Esophagus squamous epithelium (tissue), 4 donors: ENCODE measurements at regions not wholly inside any gene's neighbourhood (a gene's known extent, or its start where the extent isn't known, plus 50 kb on each side); places are given as distances from the start of the nearest gene placed in this dataset.

Source experiments
- POLR2A ChIP-seq, 4 donors: fragments of 450-650 bp; IDR thresholded peaks; one replicate each; pipeline ENCODE4 v1.6.1; 2017; ENCODE audit warnings: antibody characterized with exemption in 4 of 4, mild to moderate bottlenecking in 4 of 4, moderate library complexity in 3 of 4
- TF ChIP-seq, protein P1 (sequence below), 6 experiments: fragments of 450-650 bp in 4 of 6; fragments of 200-600 bp in 2 of 6; sonication (generic) in 2 of 6; IDR thresholded peaks; one replicate each; pipeline ENCODE4 v1.5.1; 2016 to 2019; ENCODE audit warnings: antibody characterized with exemption in 6 of 6, mild to moderate bottlenecking in 4 of 6, moderate library complexity in 4 of 6

DNA sequence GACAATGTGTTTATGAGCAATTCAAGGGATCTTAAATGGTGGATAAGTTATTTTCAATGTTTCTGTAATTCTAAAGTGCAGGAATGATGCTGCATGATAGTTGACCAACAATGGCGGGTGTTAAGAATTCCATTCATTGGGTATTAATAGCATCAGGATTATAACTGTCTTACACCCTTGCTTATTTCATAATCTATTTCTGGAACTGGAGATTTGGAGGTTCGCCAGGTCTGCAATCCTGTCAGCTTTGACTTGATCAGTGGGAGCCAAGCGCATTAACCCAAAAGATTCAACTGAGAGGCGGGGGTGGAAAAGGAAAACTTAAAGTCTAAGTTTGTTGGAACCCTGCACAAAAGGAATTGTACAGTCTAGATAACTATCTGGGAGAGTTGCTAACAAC is 114.9 kb upstream of the ZEB1 start:
- TF ChIP-seq, protein P1, sequence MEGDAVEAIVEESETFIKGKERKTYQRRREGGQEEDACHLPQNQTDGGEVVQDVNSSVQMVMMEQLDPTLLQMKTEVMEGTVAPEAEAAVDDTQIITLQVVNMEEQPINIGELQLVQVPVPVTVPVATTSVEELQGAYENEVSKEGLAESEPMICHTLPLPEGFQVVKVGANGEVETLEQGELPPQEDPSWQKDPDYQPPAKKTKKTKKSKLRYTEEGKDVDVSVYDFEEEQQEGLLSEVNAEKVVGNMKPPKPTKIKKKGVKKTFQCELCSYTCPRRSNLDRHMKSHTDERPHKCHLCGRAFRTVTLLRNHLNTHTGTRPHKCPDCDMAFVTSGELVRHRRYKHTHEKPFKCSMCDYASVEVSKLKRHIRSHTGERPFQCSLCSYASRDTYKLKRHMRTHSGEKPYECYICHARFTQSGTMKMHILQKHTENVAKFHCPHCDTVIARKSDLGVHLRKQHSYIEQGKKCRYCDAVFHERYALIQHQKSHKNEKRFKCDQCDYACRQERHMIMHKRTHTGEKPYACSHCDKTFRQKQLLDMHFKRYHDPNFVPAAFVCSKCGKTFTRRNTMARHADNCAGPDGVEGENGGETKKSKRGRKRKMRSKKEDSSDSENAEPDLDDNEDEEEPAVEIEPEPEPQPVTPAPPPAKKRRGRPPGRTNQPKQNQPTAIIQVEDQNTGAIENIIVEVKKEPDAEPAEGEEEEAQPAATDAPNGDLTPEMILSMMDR (IDR thresholded peaks at IDR 0.05), result no peak
- TF ChIP-seq POLR2A (IDR thresholded peaks at IDR 0.05), result no peak
